Endothelial cell (in vitro differentiated cells): ENCODE measurements at regions not wholly inside any gene's neighbourhood (a gene's known extent, or its start where the extent isn't known, plus 50 kb on each side); places are given as distances from the start of the nearest gene placed in this dataset.

Source experiments
- DNase-seq: peaks from one replicate; pipeline ENCODE4 v3.0.0; 2021; ENCODE audit warnings: low spot score
- H3K27ac Mint-ChIP-seq: one replicate; pipeline ENCODE4 v1.8.0; 2021; ENCODE audit warnings: mixed read lengths, inconsistent platforms; ENCODE audit not compliant: unreplicated experiment
- H3K27me3 Mint-ChIP-seq: one replicate; pipeline ENCODE4 v1.8.0; 2021; ENCODE audit warnings: mild to moderate bottlenecking, moderate library complexity, mixed read lengths, inconsistent platforms; ENCODE audit not compliant: unreplicated experiment
- H3K36me3 Mint-ChIP-seq: one replicate; pipeline ENCODE4 v1.8.0; 2021; ENCODE audit warnings: mild to moderate bottlenecking, low read depth, mixed read lengths, inconsistent platforms; ENCODE audit not compliant: unreplicated experiment
- H3K4me1 Mint-ChIP-seq: one replicate; pipeline ENCODE4 v1.8.0; 2021; ENCODE audit warnings: mild to moderate bottlenecking, mixed read lengths, inconsistent platforms; ENCODE audit not compliant: unreplicated experiment
- H3K4me3 Mint-ChIP-seq: one replicate; pipeline ENCODE4 v1.8.0; 2021; ENCODE audit warnings: mild to moderate bottlenecking, mixed read lengths, inconsistent platforms; ENCODE audit not compliant: unreplicated experiment
- H3K9me3 Mint-ChIP-seq: one replicate; pipeline ENCODE4 v1.8.0; 2021; ENCODE audit warnings: mixed read lengths, inconsistent platforms; ENCODE audit not compliant: unreplicated experiment
- CTCF ChIP-seq: fragments of 200-600 bp; sonication (generic); IDR thresholded peaks from one replicate; pipeline ENCODE4 v1.5.0; 2021; ENCODE audit warnings: antibody characterized with exemption; ENCODE audit not compliant: unreplicated experiment

GRCh38 chr4:153044036-153044435, 107.9 kb downstream of the FHDC1 start:
- no peaks in the 10 kb centered on the region for H3K9me3 Mint-ChIP-seq
- H3K27ac Mint-ChIP-seq = no peak overlapping the region
- H3K4me1 Mint-ChIP-seq = peaks cover 5% of the 10 kb centered on the region
- DNase-seq = no peak
- peaks cover 3% of the 10 kb centered on the region for H3K27me3 Mint-ChIP-seq
- no peak overlapping the region for H3K4me3 Mint-ChIP-seq
- H3K36me3 Mint-ChIP-seq = no peaks in the 10 kb centered on the region
- no peak for TF ChIP-seq CTCF

DNA sequence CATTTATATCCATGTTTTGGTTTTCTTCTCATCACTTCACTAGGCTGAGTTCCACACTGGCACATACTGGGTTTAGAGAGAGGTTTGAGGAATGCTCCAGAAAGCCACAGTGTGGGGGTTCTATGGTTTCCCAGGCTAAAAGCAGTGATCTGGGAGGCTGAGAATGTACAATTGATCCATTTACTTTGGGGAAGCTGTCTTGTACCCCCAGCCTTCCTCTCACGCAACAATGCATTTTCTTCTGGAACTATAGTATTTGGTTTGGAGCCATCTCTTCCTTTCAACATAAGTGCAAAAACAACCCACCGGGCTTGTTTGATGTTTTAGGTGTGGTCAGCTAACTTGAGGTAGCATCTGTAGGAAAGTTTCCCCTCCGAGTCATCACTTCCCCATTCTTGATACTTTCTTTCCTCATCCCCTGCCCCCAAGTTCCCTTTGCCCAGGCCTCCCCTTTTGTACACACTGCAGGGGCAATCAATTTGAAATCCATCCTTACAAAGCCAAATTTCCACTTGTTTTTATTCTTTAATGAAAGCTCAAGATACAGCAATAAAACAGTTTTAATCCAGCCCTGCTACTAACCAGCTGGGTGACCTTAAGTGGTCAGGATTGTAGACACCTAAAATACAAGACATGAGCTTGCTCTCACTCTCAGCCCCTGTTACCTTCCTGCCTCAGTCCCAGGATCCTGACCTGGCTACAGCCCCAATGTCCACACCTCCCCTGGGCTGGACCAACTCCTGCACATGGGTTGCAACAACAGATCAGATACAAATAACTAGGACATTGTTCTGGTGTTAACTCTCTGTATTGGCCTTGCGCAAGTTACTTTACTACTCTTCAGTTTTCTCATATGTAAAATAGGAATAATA, 109.2 kb downstream of the FHDC1 start:
- no peak for DNase-seq
- no peak for TF ChIP-seq CTCF
- no peak overlapping the region for H3K27ac Mint-ChIP-seq
- H3K9me3 Mint-ChIP-seq = no peaks in the 10 kb centered on the region
- peaks cover 3% of the 10 kb centered on the region for H3K4me1 Mint-ChIP-seq
- H3K36me3 Mint-ChIP-seq = no peaks in the 10 kb centered on the region
- no peaks in the 10 kb centered on the region for H3K27me3 Mint-ChIP-seq
- no peak overlapping the region for H3K4me3 Mint-ChIP-seq

DNA sequence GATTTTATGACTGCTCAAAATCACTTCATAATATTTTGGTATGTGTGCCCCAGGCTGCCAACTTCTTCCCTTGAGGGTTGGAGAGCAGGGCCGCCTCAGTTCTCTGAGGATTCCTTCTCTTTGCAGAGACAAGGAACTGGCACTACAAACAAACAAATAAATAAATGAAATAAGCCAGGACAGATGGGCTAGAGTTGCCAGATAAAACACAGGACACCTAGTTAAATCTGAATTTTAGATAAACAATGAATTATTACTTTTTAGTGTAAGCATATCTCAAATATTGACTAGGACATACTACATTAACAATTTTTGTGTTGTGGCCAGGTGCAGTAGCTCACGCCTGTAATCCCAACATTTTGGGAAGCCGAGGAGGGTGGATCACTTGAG, 122.5 kb downstream of the FHDC1 start:
- Mint-ChIP-seq H3K27ac (no peak overlapping the region), H3K27me3 (peaks cover 2% of the 10 kb centered on the region), H3K9me3 (no peaks in the 10 kb centered on the region), H3K4me1 (no peaks in the 10 kb centered on the region), H3K4me3 (no peak overlapping the region), H3K36me3 (no peaks in the 10 kb centered on the region)
- no peak for DNase-seq
- no peak for TF ChIP-seq CTCF

DNA sequence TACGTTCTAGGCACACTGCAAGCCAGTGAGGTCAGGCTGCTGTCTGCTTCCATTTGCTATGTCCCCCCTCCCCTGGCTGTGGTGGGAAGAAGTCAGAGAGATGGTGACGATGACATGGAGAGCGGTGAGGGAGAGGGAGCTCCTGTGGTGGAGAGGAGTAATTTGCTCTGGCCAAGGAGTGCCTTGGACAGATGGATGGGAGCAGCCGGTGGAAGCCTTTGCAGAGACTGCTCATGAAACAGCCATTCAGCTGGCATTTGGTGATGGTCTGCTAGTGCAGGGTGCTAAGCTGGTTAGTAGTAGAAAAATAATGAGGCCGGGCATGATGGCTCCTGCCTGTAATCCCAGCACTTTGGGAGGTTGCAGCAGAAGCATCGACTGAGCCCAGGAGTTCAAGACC, 124.1 kb downstream of the FHDC1 start:
- no peak for DNase-seq
- H3K9me3 Mint-ChIP-seq = no peaks in the 10 kb centered on the region
- TF ChIP-seq CTCF = no peak
- no peak overlapping the region for H3K27ac Mint-ChIP-seq
- peaks cover 5% of the 10 kb centered on the region for H3K27me3 Mint-ChIP-seq
- H3K4me3 Mint-ChIP-seq = no peak overlapping the region
- peaks cover under 1% of the 10 kb centered on the region for H3K4me1 Mint-ChIP-seq
- no peaks in the 10 kb centered on the region for H3K36me3 Mint-ChIP-seq

DNA sequence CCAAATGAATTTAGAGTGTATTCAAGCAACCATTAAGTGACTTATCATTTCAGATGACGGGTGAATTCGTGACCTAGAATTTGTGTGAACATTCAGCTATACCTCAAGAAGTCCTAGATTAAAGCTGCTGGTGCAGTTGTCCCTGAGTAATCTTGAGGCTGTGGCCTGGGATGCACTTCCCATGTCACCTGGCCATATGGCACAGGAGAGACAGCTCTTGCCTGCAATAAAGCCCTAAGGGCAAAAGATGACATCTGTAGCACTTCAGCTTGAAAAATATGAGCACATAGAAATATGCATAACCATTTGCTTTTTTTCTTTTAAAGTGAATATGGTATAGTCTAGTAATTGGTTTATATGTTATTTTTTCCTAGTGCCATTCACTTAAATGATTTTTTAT, 125.8 kb downstream of the FHDC1 start:
- no peaks in the 10 kb centered on the region for H3K9me3 Mint-ChIP-seq
- no peak for DNase-seq

More for the DNA sequence above, 125.8 kb downstream of the FHDC1 start:
- Mint-ChIP-seq H3K36me3 (no peaks in the 10 kb centered on the region), H3K4me1 (peaks cover 8% of the 10 kb centered on the region), H3K27ac (no peak overlapping the region), H3K27me3 (peaks cover 5% of the 10 kb centered on the region), H3K4me3 (no peak overlapping the region)
- no peak for TF ChIP-seq CTCF
